ENCODE measurements at regions not wholly inside any gene's neighbourhood (a gene's known extent, or its start where the extent isn't known, plus 50 kb on each side); places are given as distances from the start of the nearest gene placed in this dataset.

DNA sequence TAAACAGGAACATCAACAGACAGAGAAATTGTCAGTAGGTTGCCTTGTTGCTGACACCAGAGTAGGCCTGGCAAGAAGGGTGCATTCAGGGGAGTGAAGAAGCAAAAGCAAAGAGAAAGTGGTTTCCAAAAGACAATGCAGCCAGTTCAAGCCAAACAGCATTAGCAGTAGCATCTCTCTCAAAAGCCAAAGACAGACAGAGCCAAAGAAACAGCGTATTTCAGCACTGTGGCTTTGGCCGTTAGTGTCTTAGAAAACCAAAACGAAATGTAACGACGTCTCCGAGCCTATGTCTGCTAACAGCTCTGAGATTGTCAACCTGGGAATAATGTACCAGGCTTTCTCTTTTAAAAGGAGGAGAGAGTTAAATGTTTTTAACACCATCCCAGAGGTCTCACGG, 178.6 kb downstream of the NRP2 start:
- DNase-seq: no peak

DNA sequence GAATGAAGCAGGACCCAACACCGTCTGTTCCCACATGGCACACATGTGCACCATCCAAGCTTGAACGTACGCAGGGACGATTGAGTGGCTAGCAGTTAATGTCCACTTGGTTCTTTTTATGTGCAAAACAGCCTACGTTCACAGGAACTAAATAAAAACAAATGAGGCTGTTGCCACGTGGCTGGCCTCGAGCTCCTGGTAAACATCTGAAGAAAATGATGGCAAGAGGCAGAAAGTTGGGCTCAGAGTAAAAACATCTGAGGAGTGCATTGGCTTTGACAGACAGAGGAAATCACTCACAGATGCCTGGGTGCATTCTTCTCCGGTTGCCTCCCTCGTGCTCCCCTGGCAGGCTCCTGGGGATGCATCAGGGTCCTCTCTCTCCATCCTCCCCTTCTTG, 177.9 kb downstream of the NRP2 start:
- DNase-seq: no peak

DNA sequence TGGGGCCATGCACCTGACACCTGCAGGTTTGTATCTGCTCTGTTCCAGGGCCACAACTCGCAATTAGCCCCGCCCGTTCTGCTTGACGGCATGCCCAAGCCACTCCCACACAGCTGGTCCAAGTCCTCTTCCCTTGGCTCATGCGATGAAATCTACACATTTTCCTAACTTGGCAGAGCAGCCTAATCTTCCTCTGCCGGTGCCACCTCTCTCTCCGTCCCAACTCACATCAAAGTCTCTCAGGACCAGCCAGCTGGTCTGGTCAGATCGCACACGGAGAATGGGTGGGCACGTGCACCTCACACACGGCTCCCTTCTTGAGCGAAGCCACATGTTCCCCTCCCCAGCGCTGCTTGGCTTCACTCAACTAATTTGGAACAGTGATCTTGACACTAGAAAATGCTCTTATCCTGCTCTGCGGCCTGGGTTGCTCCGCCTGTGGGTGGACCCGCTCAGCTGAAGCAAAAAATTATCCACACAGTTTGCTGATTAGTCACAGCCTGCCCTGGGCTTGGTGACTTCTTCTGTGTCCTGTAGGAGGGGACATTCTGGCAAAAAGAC, 176.7 kb downstream of the NRP2 start:
- DNase-seq: no peak

DNA sequence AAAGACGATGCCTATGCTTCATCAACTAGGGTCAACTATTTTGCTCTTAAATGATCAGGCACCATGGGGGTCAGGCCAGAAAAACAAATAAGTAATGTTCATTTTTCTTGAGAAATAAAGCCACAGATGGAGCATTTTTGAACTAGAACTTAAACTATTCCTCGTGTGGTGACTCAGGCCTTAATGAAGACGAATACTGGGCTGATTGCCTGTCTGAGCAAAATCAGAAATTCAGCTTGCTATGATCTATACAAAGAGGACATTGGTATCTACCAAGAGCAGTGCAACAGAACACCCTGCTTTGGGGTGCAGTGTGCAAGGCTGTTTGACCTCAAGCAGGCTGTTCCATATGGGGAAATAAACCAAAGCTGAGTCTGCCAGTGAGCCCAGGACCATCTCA, 176.0 kb downstream of the NRP2 start:
- no peak for DNase-seq

DNA sequence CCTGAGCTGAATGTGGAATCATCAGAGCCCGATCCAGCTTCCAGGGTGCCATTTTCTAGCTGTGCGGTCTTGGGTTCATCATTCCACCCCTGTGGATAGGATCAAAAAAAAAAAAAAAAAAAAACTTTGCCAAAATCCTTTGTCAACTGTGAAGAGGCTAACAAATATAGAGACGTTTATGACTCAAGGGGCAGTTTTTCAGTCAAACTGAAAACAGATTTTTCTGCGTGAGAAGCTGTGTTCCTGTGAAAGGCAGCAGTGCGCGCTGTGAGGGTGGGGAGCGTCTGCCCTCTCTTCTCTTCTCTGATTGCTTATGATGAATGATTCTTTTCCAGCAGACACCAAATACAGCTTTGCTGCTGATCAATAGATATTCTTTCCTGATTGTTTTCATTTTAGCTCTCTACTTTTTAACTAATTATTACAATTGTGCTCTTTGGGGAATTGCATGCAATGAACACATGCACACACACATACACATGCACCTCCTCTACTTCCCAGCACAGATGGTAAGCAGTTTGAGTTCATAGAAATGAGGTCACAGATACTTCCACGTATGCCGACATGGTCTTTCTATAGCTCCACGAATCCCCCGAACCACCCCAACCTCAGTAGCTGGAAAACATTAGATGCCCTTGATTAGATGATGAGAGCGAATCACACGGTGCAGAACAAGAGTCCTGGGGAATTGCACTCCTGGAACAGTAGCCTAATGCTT, 175.4 kb downstream of the NRP2 start:
- DNase-seq: no peak

DNA sequence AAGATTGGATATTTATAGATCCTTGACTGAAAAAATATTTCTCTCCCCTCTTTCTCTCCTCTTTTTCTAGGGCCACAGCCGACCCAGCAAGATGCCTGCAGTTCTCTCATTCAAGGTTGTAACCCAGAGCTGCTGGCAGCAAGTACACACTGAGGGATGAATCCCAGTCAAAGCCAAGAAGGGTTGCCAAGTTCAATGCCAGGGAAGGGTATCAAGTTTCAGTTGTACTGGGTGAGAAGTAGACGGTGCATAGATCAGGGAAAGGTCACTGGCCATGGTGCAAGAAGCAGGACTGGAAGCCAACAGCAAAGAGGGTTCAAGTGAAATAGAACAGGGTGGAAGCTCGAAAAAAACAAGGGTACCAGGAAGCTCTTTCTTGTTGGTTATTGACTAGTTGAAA, 170.2 kb downstream of the NRP2 start:
- no peak for DNase-seq

DNA sequence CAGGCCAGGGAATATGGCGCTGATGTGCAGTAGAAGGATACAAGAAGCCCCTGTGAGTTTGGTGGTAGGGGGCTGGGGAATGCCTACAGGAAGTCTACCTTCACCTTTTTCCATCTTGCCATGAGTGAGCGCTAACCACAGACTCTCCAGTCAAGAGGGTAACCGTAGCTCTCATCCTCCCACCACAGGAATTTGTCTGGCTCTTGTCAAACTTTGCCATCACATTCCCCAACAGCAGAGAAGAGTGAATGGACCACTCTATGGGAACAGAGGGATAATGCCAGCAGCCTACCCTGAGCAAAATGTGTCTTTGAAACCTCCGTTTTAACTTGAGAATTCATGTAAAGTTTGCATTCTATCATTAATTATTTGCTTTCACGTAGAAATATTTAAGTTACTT, 168.3 kb downstream of the NRP2 start:
- no peak for DNase-seq

DNA sequence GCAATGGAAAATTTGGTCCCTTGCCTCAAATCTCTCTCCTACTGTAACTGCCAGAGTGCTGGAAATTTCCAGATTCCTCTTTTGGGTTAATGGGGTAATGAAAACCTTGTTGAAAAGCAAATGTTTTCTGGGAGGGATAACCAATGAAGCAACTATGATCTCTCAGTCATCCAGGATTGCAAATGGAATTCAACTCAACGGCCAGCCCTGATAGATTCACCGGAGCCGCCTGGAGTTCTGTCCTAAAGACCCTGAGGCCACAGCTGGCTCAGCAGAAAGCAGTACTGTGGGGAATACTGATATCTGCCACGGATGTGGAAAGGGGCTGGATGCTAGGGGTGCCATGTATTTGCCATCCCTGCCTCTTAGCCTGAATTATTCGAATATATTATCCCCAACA, 167.8 kb downstream of the NRP2 start:
- DNase-seq: no peak

DNA sequence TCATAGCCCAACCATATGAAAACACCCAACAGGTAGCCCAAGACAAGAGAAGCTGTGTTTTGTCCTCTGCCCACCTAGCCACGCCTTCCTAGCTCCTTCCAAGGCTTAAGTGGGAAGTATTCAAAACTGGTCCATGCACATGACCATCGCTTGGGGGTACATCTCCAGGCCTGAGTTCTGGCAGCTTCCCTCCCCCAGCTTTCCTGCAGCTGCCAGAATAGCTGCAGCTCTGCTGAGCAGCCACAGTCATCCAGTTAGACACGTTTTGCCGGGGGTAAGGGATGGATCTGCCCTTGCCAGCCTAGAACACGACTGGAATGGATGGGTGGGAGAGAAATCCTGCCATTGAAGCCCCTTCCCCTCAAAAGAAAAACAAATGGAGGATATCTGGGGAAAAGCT, 166.8 kb downstream of the NRP2 start:
- no peak for DNase-seq

DNA sequence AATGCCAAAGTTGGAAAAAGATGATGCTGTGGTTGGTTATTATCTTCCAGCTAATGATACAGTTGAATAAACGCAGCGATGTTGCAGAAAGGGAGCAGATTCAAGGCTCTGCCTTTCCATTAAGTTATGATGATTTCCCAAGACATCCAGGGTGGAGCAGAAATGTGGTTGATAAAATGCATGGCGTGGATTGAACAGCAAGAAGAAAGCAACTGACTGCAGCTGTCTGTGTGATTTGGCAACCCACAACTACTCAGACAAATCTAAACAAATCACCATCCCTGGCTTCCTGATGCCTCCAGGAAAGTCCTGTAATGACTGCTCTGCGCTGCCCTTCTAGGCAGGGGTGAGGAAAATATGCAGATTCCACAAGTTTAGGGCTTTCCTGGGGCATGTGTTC, 166.3 kb downstream of the NRP2 start:
- no peak for DNase-seq
